Stomach smooth muscle (tissue), 2 donors: ENCODE measurements at regions not wholly inside any gene's neighbourhood (a gene's known extent, or its start where the extent isn't known, plus 50 kb on each side); places are given as distances from the start of the nearest gene placed in this dataset.

Source experiments
- H3K27ac ChIP-seq: one replicate; pipeline ENCODE4 v1.7.0; 2013; ENCODE audit warnings: mild to moderate bottlenecking, low read length, inconsistent platforms
- H3K27me3 ChIP-seq, 2 donors: one replicate each; pipeline ENCODE4 v1.7.0; 2013; ENCODE audit warnings: low read length in 2 of 2; ENCODE audit not compliant: insufficient read depth in 2 of 2, control insufficient read depth in 1 of 2
- H3K36me3 ChIP-seq, 2 donors: one replicate each; pipeline ENCODE4 v1.7.0; 2013; ENCODE audit warnings: low read length in 2 of 2; ENCODE audit not compliant: control insufficient read depth in 2 of 2, insufficient read depth in 2 of 2
- H3K4me1 ChIP-seq: one replicate; pipeline ENCODE4 v1.7.0; 2013; ENCODE audit warnings: low read length; ENCODE audit not compliant: control insufficient read depth, insufficient read depth
- H3K4me3 ChIP-seq, 2 donors: one replicate each; pipeline ENCODE4 v1.7.0; 2013; ENCODE audit warnings: low read length in 2 of 2
- H3K9ac ChIP-seq, 2 donors: one replicate each; pipeline ENCODE4 v1.7.0; 2013; ENCODE audit warnings: low read length in 2 of 2, mild to moderate bottlenecking in 1 of 2
- H3K9me3 ChIP-seq, 2 donors: one replicate each; pipeline ENCODE4 v1.7.0; 2013; ENCODE audit warnings: low read length in 2 of 2; ENCODE audit not compliant: control insufficient read depth in 2 of 2
- donor health status: healthy.
- donor health status: Pancreatic carcinoma.

DNA sequence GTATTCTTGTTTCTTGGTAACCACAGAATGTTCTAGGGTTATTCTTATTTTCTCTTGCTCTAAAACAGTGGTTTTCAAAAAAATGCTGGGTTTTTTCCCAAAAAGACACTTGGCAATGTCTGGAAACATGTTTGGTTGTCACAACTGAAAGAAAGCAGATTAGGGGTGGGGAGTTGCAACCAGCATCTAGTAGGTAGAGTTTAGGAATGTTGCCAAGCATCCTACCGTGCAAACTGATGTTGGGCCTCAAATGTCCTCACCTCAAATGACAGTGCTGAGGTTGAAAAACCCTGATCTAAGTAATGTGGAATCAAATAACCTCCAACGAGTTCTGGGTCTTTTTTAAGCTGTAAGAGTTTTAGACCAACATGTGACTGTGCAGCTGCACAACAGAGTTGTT lies 270.5 kb upstream of the STT3B start:
- Histone ChIP-seq H3K9ac (no peak overlapping the region), H3K9me3 (peaks cover 0 to 3% of the 10 kb centered on the region in 2 donors), H3K27me3 (no peaks in the 10 kb centered on the region), H3K4me3 (no peak overlapping the region), H3K36me3 (no peaks in the 10 kb centered on the region), H3K4me1 (no peaks in the 10 kb centered on the region), H3K27ac (no peak overlapping the region)

DNA sequence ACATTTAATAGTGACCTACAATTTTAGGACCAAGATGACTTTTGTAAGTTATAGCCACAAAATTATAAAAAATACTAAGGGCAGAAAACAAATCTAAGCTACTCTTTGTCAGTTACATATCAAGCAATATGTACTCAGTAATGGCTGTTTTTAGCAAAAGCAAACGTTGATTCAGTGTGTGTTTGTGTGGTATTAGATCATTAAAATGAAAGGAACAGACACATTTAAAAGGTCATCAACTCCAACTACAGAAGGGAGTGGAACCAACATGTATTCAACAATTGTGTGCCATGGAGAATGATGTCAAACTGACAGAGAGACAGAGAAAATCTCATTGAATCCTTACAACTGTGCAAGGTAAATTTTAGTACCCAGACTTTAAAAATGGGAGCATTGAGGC lies 268.8 kb upstream of the STT3B start:
- no peak overlapping the region for H3K27ac ChIP-seq
- no peak overlapping the region for H3K4me3 ChIP-seq
- no peaks in the 10 kb centered on the region for H3K27me3 ChIP-seq
- no peak overlapping the region for H3K9ac ChIP-seq
- H3K4me1 ChIP-seq, result no peaks in the 10 kb centered on the region
- H3K36me3 ChIP-seq, result no peaks in the 10 kb centered on the region
- peaks cover 0 to 3% of the 10 kb centered on the region in 2 donors for H3K9me3 ChIP-seq

DNA sequence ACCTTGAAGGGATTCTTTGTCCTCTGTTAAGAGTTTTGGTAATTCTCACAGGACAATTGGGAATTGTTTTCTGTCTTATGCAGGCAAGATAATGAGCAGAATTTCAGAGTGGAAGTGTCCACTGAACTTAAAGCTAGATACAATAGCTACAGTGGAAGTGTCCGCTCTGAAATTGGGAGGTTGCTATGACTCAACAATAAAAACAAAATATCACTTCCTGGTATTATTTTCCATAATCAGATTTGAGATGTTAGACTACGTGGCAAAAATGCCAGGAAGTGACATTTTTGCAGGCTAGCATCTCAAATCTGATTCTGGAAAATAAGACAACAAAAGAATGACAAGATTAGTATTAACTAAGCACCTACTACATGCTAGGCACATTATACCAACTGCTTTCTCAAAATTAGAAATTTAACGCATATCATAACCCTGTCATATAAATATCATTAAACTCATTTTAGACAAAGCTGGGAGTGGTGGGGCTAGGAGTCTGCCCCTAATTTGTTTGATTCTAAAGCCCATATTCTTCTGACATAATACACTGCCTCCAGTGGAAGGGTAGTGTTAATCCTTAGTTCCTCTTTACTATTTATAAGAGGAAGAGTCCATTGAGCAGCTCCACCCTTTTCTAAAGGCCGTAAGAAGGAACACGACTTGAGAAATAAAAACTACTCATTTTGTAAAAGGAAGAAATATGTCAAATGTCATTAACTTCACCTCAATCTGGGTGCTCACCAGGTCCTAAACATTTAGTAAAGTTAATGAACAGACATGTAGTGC lies 266.9 kb upstream of the STT3B start:
- H3K9ac ChIP-seq, result no peak overlapping the region
- H3K27me3 ChIP-seq, result no peaks in the 10 kb centered on the region
- no peaks in the 10 kb centered on the region for H3K36me3 ChIP-seq
- H3K27ac ChIP-seq, result no peak overlapping the region
- no peak overlapping the region for H3K4me3 ChIP-seq
- no peaks in the 10 kb centered on the region for H3K9me3 ChIP-seq
- no peaks in the 10 kb centered on the region for H3K4me1 ChIP-seq

DNA sequence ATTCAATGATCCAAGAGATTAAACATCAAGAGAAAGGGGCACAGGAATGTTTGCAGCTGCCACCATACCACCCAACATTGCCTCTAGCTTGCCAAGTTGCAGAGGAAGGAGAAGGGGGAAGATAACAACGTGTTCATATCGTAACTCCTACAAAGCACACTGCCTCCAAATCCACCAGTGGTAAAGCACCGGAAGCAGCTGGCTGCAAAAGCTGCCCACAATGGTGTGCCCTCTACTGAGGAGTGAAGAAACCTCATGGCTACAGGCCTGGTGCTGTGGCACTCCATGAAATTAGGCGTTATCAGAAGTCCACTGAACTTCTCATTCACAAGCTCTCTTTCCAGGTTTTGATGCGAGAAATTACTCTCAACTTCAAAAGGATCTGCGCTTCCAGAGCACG lies 263.9 kb upstream of the STT3B start:
- no peaks in the 10 kb centered on the region for H3K27me3 ChIP-seq
- H3K9ac ChIP-seq, result no peak overlapping the region
- no peaks in the 10 kb centered on the region for H3K36me3 ChIP-seq
- H3K9me3 ChIP-seq, result no peaks in the 10 kb centered on the region
- H3K4me3 ChIP-seq, result no peak overlapping the region
- H3K27ac ChIP-seq, result no peak overlapping the region
- no peaks in the 10 kb centered on the region for H3K4me1 ChIP-seq

DNA sequence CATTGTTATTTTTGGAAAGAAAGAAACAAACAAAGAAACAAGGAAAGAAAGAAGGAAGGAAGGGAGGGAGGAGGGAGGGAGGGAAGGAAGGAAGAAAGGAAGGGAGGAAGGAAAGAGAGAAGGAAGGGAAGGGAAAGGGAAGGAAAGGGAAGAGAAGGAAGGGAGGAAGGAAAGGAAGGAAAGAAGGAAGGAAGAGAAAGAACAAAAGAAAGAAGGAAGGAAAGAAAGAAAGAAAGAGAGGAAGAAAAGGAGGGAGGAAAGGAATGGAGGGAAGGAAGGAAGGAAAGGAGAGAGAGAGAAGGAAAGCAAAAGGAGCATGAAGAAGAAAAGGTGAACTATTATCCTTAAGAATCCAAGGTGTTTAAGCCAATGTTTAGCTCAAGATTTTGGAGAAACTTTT lies 262.7 kb upstream of the STT3B start:
- Histone ChIP-seq H3K4me1 (no peaks in the 10 kb centered on the region), H3K36me3 (no peaks in the 10 kb centered on the region), H3K27ac (no peak overlapping the region), H3K27me3 (no peaks in the 10 kb centered on the region), H3K9me3 (no peaks in the 10 kb centered on the region), H3K4me3 (no peak overlapping the region), H3K9ac (no peak overlapping the region)

DNA sequence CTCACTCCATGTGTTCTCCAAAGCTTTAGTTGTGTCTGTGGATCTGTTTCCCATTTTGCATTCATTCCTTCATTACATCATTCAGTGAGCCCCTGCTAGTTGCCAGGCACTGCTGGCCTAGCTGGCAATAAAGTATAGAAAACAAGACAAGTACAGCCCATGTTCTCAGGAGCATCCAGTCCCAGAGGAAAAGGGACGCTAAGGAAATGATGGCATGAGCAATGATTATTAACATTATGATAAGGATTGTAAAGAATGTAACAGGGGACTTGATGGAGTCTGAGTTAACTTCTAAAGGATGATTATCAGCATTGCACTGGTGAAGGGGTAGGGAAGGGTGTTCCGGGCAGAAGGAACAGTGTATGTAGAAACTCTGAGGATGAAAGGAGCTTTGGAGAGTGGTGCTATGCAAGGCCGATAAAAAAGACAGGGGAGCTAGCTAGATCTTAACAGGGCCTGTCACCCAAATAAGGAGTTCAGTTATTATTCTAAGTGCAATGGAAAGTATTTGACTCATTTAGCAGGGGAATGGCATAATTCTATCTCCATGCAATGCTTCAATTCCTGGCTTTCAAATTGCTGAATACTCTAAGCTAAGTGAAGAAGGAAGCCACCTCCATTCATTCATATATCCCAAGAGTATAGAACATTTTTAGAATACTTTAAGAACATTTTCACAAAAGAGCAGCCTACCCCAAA lies 258.2 kb upstream of the STT3B start:
- Histone ChIP-seq H3K9ac (no peak overlapping the region), H3K36me3 (no peaks in the 10 kb centered on the region), H3K4me3 (no peak overlapping the region), H3K27me3 (no peaks in the 10 kb centered on the region), H3K27ac (no peak overlapping the region), H3K9me3 (no peaks in the 10 kb centered on the region), H3K4me1 (no peaks in the 10 kb centered on the region)

DNA sequence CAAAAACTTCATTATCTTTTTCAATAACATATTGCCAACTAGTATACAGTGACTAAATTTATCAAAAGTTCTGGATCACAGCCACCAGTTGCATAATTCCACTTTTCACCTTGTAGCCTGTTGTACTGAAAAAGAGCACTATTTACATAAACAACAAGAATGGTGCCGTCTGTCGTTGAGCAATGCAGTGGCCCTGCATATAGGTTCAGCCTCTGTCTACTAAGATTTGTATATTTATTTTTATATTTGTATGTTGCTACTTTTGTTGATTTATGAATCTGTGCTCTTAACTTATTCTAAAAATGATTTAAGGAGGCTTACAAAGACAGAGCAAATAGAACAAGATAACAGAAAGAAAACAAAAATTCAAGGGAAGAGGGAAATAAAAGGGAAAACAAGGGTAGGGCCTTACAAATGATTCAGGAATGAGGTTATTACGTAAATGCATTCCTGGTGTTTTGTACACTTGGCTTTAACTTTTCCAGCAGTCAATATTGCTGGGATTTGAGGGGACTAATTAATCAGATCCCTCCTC lies 257.6 kb upstream of the STT3B start:
- no peaks in the 10 kb centered on the region for H3K36me3 ChIP-seq
- no peaks in the 10 kb centered on the region for H3K27me3 ChIP-seq
- H3K4me1 ChIP-seq, result no peaks in the 10 kb centered on the region
- no peak overlapping the region for H3K27ac ChIP-seq
- no peak overlapping the region for H3K4me3 ChIP-seq
- no peak overlapping the region for H3K9ac ChIP-seq
- H3K9me3 ChIP-seq, result no peaks in the 10 kb centered on the region

DNA sequence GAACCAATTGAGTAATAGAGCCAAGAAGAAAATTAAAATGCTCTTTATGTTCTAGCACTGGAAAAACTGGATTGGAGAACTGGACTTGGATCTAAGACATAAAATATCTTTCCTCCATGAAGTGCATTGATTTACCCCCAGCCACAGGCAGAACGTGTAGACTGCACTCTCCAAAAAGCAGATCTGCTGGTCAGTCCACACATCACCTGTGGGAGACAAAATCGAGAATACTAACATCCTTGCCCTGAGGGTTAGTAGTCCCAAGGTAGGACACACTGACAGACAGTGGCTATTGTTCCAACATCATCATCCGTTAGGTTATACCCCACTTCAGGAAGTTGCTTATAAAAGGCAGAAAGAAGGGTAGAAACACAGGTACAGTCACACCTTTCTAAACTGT lies 257.1 kb upstream of the STT3B start:
- Histone ChIP-seq H3K27me3 (no peaks in the 10 kb centered on the region), H3K27ac (no peak overlapping the region), H3K9ac (no peak overlapping the region), H3K4me3 (no peak overlapping the region), H3K36me3 (no peaks in the 10 kb centered on the region), H3K9me3 (no peaks in the 10 kb centered on the region), H3K4me1 (no peaks in the 10 kb centered on the region)

DNA sequence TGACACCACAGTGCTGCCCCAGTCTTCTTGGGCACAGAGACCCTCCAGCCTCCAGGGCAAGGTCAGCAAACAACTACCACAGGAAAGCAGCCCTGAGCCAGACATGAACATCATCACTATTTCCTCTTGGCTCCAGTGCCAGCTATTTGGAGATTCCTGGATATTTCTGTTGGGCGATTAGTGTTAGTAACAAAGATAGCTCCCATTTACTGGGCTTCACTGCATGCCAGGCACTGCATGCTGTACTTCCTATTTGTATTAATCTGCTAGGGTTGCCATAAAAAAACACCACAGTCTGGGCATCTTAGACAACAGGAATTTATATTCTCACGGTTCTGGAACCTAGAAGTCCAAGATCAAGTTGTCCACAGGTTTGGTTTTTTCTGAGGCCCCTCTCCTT lies 255.1 kb upstream of the STT3B start:
- Histone ChIP-seq H3K4me1 (no peaks in the 10 kb centered on the region), H3K36me3 (no peaks in the 10 kb centered on the region), H3K9ac (no peak overlapping the region), H3K27me3 (no peaks in the 10 kb centered on the region), H3K4me3 (no peak overlapping the region), H3K9me3 (no peaks in the 10 kb centered on the region), H3K27ac (no peak overlapping the region)

DNA sequence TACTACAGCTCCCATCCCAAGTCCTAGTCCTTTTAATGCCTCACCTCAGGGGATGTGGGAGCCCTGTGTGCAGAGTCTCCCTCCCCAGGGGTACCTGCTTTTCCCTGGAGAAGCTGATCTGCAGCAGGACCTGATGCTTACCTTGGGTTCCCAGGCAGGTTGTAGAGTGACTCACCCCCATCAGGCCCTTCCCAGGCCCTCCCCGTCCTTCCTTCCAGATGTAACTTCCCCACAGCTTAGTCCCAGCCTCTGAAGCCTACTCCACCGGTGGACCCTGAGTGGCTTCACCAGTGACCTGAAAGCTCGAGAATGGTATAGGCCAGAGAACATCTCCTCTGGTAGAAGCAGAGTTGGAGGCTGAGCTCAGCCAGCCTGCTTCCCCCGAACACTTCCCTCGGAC lies 254.2 kb upstream of the STT3B start:
- Histone ChIP-seq H3K9ac (no peak overlapping the region), H3K4me3 (no peak overlapping the region), H3K4me1 (no peaks in the 10 kb centered on the region), H3K27ac (no peak overlapping the region), H3K36me3 (no peaks in the 10 kb centered on the region), H3K27me3 (no peaks in the 10 kb centered on the region), H3K9me3 (no peaks in the 10 kb centered on the region)

DNA sequence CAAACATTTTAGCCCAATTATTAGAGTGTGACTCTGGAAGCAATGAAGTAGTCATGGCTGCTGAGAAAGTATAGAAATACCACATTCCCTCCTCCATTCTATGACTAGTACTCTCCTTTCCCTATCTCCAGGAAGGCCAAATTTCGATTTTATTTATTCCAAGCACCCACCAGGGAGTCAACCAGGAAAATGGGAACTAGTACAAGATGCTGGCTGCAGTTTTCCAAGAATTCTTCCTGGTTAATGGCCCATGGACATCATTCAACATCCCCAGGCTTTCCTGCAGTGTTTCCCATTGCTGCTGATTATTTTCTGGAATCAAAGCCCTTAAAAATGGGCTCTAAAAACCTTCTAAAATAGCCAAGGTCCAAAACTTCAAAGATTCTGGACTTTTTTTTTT lies 247.9 kb upstream of the STT3B start:
- Histone ChIP-seq H3K27me3 (no peaks in the 10 kb centered on the region), H3K4me1 (no peaks in the 10 kb centered on the region), H3K9ac (no peak overlapping the region), H3K9me3 (no peaks in the 10 kb centered on the region), H3K36me3 (no peaks in the 10 kb centered on the region), H3K27ac (no peak overlapping the region), H3K4me3 (no peak overlapping the region)
